ENCODE measurements at regions not wholly inside any gene's neighbourhood (a gene's known extent, or its start where the extent isn't known, plus 50 kb on each side); places are given as distances from the start of the nearest gene placed in this dataset.

DNA sequence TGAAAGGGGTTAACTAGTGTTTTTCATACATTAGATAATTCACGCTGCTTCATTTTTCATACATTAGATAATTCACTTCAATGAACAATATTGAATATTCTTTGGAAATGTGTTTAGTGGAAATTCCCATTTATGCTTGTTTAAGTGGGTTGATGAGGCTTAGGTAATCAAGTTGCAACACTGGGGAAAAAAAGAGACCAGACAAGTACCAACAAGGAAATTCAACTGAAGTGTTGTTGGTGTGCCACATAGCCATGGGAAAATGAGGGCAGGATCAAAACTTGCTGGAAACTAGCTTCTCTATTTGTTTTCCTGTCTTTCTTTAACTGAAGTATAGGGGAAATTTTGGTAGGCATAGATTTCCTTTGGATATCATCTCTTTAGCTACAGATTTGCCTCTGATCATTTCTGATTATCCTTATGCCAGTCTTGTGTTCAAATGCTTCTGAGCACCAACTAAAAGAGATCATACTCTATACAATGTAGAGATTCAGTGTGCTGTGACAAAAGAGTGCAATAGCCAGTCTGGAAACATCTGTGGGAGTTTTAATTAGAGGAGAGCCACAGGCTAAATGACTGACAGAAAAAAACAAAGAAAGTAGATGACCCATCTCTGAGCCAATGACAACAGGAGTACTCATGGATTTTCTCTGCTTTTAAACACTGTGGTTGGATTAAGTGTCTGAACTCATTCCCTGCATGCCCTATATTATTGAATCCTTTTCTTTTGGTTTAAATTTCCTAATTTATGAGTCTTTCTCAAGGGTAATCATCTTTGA, 67.6 kb upstream of the CTSC start:
- no peak for TF ChIP-seq EZH2 (IDR thresholded peaks at IDR 0.05; ENCODE audit: borderline replicate concordance)
- TF ChIP-seq, protein P1, sequence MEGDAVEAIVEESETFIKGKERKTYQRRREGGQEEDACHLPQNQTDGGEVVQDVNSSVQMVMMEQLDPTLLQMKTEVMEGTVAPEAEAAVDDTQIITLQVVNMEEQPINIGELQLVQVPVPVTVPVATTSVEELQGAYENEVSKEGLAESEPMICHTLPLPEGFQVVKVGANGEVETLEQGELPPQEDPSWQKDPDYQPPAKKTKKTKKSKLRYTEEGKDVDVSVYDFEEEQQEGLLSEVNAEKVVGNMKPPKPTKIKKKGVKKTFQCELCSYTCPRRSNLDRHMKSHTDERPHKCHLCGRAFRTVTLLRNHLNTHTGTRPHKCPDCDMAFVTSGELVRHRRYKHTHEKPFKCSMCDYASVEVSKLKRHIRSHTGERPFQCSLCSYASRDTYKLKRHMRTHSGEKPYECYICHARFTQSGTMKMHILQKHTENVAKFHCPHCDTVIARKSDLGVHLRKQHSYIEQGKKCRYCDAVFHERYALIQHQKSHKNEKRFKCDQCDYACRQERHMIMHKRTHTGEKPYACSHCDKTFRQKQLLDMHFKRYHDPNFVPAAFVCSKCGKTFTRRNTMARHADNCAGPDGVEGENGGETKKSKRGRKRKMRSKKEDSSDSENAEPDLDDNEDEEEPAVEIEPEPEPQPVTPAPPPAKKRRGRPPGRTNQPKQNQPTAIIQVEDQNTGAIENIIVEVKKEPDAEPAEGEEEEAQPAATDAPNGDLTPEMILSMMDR (IDR thresholded peaks at IDR 0.05; ENCODE audit: poor library complexity): no peak
